ENCODE measurements at regions not wholly inside any gene's neighbourhood (a gene's known extent, or its start where the extent isn't known, plus 50 kb on each side); places are given as distances from the start of the nearest gene placed in this dataset.

DNA sequence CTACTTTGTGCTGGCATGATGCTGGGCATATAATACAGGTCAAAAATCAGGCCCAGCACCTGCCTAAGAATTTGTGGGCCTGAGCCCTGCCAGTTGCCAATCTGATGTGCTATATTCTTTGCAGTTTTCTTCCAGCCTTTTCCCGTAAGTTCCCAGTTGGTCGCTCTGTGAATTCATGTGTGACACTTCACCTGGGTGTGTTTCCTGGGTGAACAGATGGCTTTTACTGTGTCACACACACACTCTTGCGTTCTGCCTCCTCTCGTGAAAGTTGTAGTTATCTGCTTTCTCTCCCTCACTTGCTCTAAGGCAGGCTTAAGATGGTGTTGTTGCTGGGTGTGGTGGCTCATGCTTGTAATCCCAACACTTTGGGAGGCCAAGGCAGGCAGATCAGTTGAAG is 153.5 kb upstream of the DMRT1 start:
- TF ChIP-seq, protein P1, sequence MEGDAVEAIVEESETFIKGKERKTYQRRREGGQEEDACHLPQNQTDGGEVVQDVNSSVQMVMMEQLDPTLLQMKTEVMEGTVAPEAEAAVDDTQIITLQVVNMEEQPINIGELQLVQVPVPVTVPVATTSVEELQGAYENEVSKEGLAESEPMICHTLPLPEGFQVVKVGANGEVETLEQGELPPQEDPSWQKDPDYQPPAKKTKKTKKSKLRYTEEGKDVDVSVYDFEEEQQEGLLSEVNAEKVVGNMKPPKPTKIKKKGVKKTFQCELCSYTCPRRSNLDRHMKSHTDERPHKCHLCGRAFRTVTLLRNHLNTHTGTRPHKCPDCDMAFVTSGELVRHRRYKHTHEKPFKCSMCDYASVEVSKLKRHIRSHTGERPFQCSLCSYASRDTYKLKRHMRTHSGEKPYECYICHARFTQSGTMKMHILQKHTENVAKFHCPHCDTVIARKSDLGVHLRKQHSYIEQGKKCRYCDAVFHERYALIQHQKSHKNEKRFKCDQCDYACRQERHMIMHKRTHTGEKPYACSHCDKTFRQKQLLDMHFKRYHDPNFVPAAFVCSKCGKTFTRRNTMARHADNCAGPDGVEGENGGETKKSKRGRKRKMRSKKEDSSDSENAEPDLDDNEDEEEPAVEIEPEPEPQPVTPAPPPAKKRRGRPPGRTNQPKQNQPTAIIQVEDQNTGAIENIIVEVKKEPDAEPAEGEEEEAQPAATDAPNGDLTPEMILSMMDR (IDR thresholded peaks at IDR 0.05), result no peak
- no peak for TF ChIP-seq POLR2A (IDR thresholded peaks at IDR 0.05)
